Large intestine (tissue), 3 donors: ENCODE measurements at regions not wholly inside any gene's neighbourhood (a gene's known extent, or its start where the extent isn't known, plus 50 kb on each side); places are given as distances from the start of the nearest gene placed in this dataset.

Source experiments
- DNase-seq, 2 donors: peaks; one replicate each; pipeline versions ENCODE4 v3.0.0 to v3.0.0-alpha.2; 2013
- H3K27ac ChIP-seq: one replicate; pipeline ENCODE4 v1.5.1; 2013; ENCODE audit warnings: low read length
- H3K27me3 ChIP-seq: 2 replicates; pipeline ENCODE4 v1.6.1; 2013; ENCODE audit warnings: low read length; ENCODE audit not compliant: control insufficient read depth, insufficient read depth
- H3K36me3 ChIP-seq: 2 replicates; pipeline ENCODE4 v1.6.1; 2013; ENCODE audit warnings: low read length; ENCODE audit not compliant: control insufficient read depth, insufficient read depth
- H3K4me1 ChIP-seq: one replicate; pipeline ENCODE4 v1.6.1; 2013; ENCODE audit warnings: low read length; ENCODE audit not compliant: control insufficient read depth, insufficient read depth
- H3K4me3 ChIP-seq: one replicate; pipeline ENCODE4 v1.5.1; 2013; ENCODE audit warnings: low read length
- H3K9me3 ChIP-seq: one replicate; pipeline ENCODE4 v1.6.1; 2013; ENCODE audit warnings: mild to moderate bottlenecking, low read depth, low read length, moderate library complexity; ENCODE audit not compliant: control insufficient read depth
- WGBS: methylation state at CpG from one replicate; pipeline ENCODE4 v1.1.5; 2013; ENCODE audit warnings: low lambda C conversion rate; ENCODE audit not compliant: insufficient coverage; 5-methylcytosine and 5-hydroxymethylcytosine counted together

DNA sequence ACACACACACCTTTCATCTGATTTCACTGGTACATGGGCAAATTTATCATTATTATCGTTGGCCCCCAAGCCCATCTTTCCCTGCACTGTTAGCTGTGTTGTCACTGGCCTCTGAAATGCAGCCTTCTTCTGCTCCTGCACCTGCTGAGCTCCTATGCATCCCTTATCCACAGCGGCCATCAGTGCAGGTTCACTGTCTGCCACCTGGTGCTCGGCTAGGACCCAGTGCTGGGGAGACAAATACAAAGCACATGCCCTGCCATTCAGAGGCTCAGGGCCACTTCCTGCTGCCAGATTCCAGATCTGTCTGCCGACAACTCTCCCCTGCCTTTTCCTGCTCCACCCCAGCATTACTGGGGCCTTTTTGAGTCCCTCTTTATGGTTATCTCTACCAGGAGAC lies 1205.4 kb downstream of the TBC1D22A start:
- no peak for DNase-seq
- H3K4me3 ChIP-seq = no peak overlapping the region
- H3K27me3 ChIP-seq = no peaks in the 10 kb centered on the region
- WGBS = 80% methylated on average over 1 of the region's 4 CpGs
- no peaks in the 10 kb centered on the region for H3K4me1 ChIP-seq
- no peaks in the 10 kb centered on the region for H3K9me3 ChIP-seq
- H3K27ac ChIP-seq = no peak overlapping the region
- no peaks in the 10 kb centered on the region for H3K36me3 ChIP-seq

DNA sequence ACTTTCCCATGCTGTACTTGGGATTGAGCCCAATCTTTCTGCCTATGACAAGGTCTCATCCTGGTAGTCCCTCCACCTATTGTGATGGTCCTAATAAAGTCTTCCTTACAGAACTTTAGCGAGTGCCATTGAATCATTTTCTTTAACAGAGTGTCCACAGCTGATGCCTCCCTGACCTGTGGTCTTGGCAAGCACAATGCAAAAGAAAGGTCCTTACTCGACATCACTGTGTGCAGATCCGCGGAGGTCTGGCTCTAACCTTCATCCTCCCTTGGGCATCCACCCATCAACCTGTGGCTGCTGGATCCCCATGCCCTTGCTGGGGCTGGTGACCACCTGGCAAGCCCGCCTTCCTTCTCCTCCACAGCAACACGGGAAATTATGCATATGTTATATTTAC lies 1203.9 kb downstream of the TBC1D22A start:
- no peaks in the 10 kb centered on the region for H3K36me3 ChIP-seq
- no peak for DNase-seq
- no CpG with 5 or more reads among the region's 6 CpGs for WGBS
- no peaks in the 10 kb centered on the region for H3K4me1 ChIP-seq
- H3K27ac ChIP-seq = no peak overlapping the region
- H3K27me3 ChIP-seq = no peaks in the 10 kb centered on the region
- no peaks in the 10 kb centered on the region for H3K9me3 ChIP-seq
- H3K4me3 ChIP-seq = no peak overlapping the region

DNA sequence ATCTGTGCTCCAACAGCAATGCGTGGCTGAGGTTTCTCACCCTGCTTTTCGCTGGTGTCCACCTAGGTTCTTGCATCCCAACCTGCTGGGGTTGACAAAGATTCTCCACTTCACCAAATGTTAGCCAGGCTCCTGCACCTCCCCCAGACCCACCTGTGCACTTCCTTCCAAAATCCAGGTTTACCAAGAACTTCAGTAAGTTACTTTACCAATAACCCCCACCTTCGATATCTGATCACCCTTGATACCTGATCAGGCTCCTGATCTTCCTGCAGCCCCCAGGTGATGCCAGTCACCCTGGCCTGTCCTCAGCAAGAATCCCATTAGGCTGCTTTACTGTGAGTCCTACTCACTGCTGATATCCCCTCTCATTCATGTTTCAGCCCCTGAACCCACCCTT lies 1203.4 kb downstream of the TBC1D22A start:
- no peak overlapping the region for H3K4me3 ChIP-seq
- H3K27ac ChIP-seq = no peak overlapping the region
- H3K9me3 ChIP-seq = no peaks in the 10 kb centered on the region
- no peaks in the 10 kb centered on the region for H3K4me1 ChIP-seq
- no peaks in the 10 kb centered on the region for H3K27me3 ChIP-seq
- no peak for DNase-seq
- 100% methylated on average over 1 of the region's 3 CpGs for WGBS
- no peaks in the 10 kb centered on the region for H3K36me3 ChIP-seq

DNA sequence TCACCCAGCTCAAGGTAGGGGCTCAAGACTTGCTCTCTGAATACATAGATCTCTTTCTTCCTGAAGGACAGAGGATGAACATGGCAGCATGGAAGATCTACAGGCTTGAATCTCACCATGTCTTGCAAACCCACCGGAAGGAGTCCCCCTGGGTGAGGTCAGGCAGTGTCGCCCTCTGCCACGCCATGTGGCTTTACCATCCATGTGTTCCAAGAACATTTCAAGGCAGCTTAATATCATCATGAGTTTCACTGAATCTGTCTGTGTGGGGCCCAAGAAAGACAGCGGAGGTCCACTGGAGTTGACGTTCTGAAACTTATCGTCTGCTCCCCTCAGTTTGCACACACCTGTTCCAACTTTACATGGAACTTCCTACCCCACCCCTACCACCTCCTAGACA lies 1202.6 kb downstream of the TBC1D22A start:
- no peak for DNase-seq
- Histone ChIP-seq H3K4me3 (no peak overlapping the region), H3K9me3 (no peaks in the 10 kb centered on the region), H3K4me1 (no peaks in the 10 kb centered on the region), H3K27ac (no peak overlapping the region), H3K27me3 (no peaks in the 10 kb centered on the region), H3K36me3 (no peaks in the 10 kb centered on the region)
- WGBS = no CpG with 5 or more reads among the region's 6 CpGs

GRCh38 chr22:47963660-47964059 lies 1201.2 kb downstream of the TBC1D22A start:
- Histone ChIP-seq H3K27ac (no peak overlapping the region), H3K4me3 (no peak overlapping the region), H3K36me3 (no peaks in the 10 kb centered on the region), H3K4me1 (no peaks in the 10 kb centered on the region), H3K9me3 (no peaks in the 10 kb centered on the region), H3K27me3 (no peaks in the 10 kb centered on the region)
- WGBS = 92% methylated on average over 2 of the region's 6 CpGs
- no peak for DNase-seq

DNA sequence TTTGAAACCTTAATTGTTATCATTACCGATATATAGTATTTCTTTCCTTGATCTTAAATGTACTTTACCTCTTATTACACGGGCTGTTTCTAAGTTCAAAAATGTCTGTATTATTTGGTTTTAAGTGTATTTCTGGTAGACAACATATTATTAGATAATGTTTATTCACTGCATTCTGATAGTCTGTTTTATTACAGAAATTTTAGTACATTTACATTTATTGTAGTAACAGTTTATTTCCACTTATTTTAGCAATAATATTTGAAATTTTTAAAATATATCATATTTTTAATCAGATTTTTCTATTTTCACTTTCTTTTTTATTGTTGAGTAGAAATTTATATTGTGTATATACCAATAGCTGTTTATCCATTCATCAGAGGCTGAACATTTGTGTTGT lies 1195.2 kb downstream of the TBC1D22A start:
- WGBS = 100% methylated on average over 1 of the region's 2 CpGs

GRCh38 chr22:47954107-47954506 lies 1191.7 kb downstream of the TBC1D22A start:
- H3K36me3 ChIP-seq = no peaks in the 10 kb centered on the region
- no peaks in the 10 kb centered on the region for H3K4me1 ChIP-seq
- H3K4me3 ChIP-seq = no peak overlapping the region
- WGBS = 83% methylated on average over 2 of the region's 7 CpGs
- DNase-seq = no peak
- no peaks in the 10 kb centered on the region for H3K9me3 ChIP-seq
- no peak overlapping the region for H3K27ac ChIP-seq
- H3K27me3 ChIP-seq = no peaks in the 10 kb centered on the region

More for the DNA sequence above, 1195.2 kb downstream of the TBC1D22A start:
- Histone ChIP-seq H3K9me3 (no peaks in the 10 kb centered on the region), H3K4me1 (no peaks in the 10 kb centered on the region), H3K27me3 (no peaks in the 10 kb centered on the region), H3K27ac (no peak overlapping the region), H3K4me3 (no peak overlapping the region), H3K36me3 (no peaks in the 10 kb centered on the region)
- DNase-seq = no peak

DNA sequence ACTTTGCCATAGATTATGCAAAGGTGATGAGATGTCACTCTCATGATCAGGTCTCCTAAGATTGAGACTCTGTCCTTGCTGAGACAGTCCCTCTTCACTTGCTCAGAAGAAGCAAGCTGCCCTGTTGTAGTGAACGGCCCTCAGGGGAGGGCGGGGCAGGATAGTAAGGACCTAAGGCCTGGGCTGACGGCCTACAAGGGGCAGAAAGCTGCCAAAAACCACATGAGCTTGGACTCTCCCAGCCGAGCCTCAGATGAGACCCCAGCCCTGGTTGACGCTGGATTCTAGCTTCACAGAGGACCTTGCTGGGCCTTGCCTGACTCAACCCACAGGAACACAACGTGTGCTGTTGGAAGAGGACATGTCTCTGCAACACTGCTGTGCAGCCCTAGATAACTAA lies 1182.5 kb downstream of the TBC1D22A start:
- H3K27ac ChIP-seq = no peak overlapping the region
- no CpG with 5 or more reads among the region's 6 CpGs for WGBS

GRCh38 chr22:47943729-47944700 lies 1181.6 kb downstream of the TBC1D22A start:
- Histone ChIP-seq H3K27me3 (no peaks in the 10 kb centered on the region), H3K36me3 (no peaks in the 10 kb centered on the region), H3K4me3 (no peak overlapping the region), H3K27ac (no peak overlapping the region), H3K4me1 (no peaks in the 10 kb centered on the region), H3K9me3 (no peaks in the 10 kb centered on the region)
- WGBS = no CpG with 5 or more reads among the region's 13 CpGs
- DNase-seq = no peak

More for the DNA sequence above, 1182.5 kb downstream of the TBC1D22A start:
- DNase-seq = no peak
- H3K27me3 ChIP-seq = no peaks in the 10 kb centered on the region
- no peaks in the 10 kb centered on the region for H3K4me1 ChIP-seq
- no peak overlapping the region for H3K4me3 ChIP-seq
- no peaks in the 10 kb centered on the region for H3K36me3 ChIP-seq
- no peaks in the 10 kb centered on the region for H3K9me3 ChIP-seq

- Histone ChIP-seq H3K4me1 (no peaks in the 10 kb centered on the region), H3K27ac (no peak overlapping the region)
Measured at GRCh38 chr22:47940211-47940610, 1177.8 kb downstream of the TBC1D22A start.

GRCh38 chr22:47933891-47934290 lies 1171.4 kb downstream of the TBC1D22A start:
- no peaks in the 10 kb centered on the region for H3K36me3 ChIP-seq
- H3K9me3 ChIP-seq = peaks cover 4% of the 10 kb centered on the region
- WGBS = no CpG with 5 or more reads among the region's 3 CpGs
- no peak overlapping the region for H3K4me3 ChIP-seq
- DNase-seq = no peak
- H3K27ac ChIP-seq = no peak overlapping the region
- H3K4me1 ChIP-seq = no peaks in the 10 kb centered on the region
- no peaks in the 10 kb centered on the region for H3K27me3 ChIP-seq

More at GRCh38 chr22:47940211-47940610, 1177.8 kb downstream of the TBC1D22A start:
- H3K9me3 ChIP-seq = no peaks in the 10 kb centered on the region
- no peaks in the 10 kb centered on the region for H3K36me3 ChIP-seq
- H3K4me3 ChIP-seq = no peak overlapping the region
- no peaks in the 10 kb centered on the region for H3K27me3 ChIP-seq
- no peak for DNase-seq
- WGBS = no CpG with 5 or more reads among the region's 6 CpGs
